Ishikawa (cell line): ENCODE measurements at regions not wholly inside any gene's neighbourhood (a gene's known extent, or its start where the extent isn't known, plus 50 kb on each side); places are given as distances from the start of the nearest gene placed in this dataset.

ENCODE experiments used
- EP300 ChIP-seq: IDR thresholded peaks from 2 replicates; pipeline ENCODE4 v1.6.1; 2012; ENCODE audit warnings: borderline replicate concordance
- REST ChIP-seq: IDR thresholded peaks from 2 replicates; pipeline ENCODE4 v1.6.1; 2012; ENCODE audit warnings: low read depth, mild to moderate bottlenecking
- YY1 ChIP-seq: IDR thresholded peaks from 2 replicates; pipeline ENCODE4 v1.6.1; 2012; ENCODE audit warnings: low read depth

GRCh38 chr2:88919087-88919738 lies 227.7 kb downstream of the RPIA start:
- TF ChIP-seq REST (no peak), EP300 (no peak), YY1 (no peak)
